Fibroblast of lung (primary cell): ENCODE measurements at regions not wholly inside any gene's neighbourhood (a gene's known extent, or its start where the extent isn't known, plus 50 kb on each side); places are given as distances from the start of the nearest gene placed in this dataset.
A peak's percentile ranks its signal among the peaks of the same experiment; 100 is the strongest.

Experiments used
- DNase-seq, 2 donors: peaks; one replicate each; pipeline versions ENCODE4 v3.0.0 to v3.0.0-alpha.2; 2010; ENCODE audit warnings: low read depth in 2 of 2
- H2AFZ ChIP-seq: 2 replicates; pipeline ENCODE4 v1.5.1; 2012; ENCODE audit warnings: low read length, control low read depth, inconsistent platforms
- H3K27ac ChIP-seq: 2 replicates; pipeline ENCODE4 v1.5.1; 2011; ENCODE audit warnings: low read length, control low read depth; ENCODE audit not compliant: insufficient read depth
- H3K27me3 ChIP-seq: 2 replicates; pipeline ENCODE4 v1.5.1; 2011; ENCODE audit warnings: mild to moderate bottlenecking, low read length; ENCODE audit not compliant: control insufficient read depth, insufficient read depth
- H3K36me3 ChIP-seq: 2 replicates; pipeline ENCODE4 v1.5.1; 2011; ENCODE audit warnings: low read length; ENCODE audit not compliant: control insufficient read depth, insufficient read depth
- H3K4me1 ChIP-seq: 2 replicates; pipeline ENCODE4 v1.5.1; 2011; ENCODE audit warnings: low read length; ENCODE audit not compliant: control insufficient read depth, insufficient read depth; ENCODE audit errors: extremely low read depth
- H3K4me2 ChIP-seq: 2 replicates; pipeline ENCODE4 v1.5.1; 2011; ENCODE audit warnings: low read length, control low read depth; ENCODE audit not compliant: insufficient read depth; ENCODE audit errors: extremely low read depth
- H3K4me3 ChIP-seq, 4 experiments: fragments of 200-600 bp in 1 of 4; sonication (generic) in 1 of 4; replicated peaks in 1 of 4; 2 replicates each; pipeline ENCODE4 v1.5.1; 2011 to 2016; ENCODE audit warnings: low read length in 4 of 4, low read depth in 3 of 4, mild to moderate bottlenecking in 3 of 4, control low read depth in 2 of 4, inconsistent platforms in 1 of 4, mixed read lengths in 1 of 4; ENCODE audit not compliant: insufficient read depth in 1 of 4; ENCODE audit errors: control extremely low read depth in 1 of 4
- H3K79me2 ChIP-seq: 2 replicates; pipeline ENCODE4 v1.5.1; 2012; ENCODE audit warnings: mild to moderate bottlenecking, low read length, inconsistent platforms; ENCODE audit not compliant: control insufficient read depth, insufficient read depth
- H3K9ac ChIP-seq: 2 replicates; pipeline ENCODE4 v1.5.1; 2011; ENCODE audit warnings: mild to moderate bottlenecking, low read length, control low read depth; ENCODE audit not compliant: insufficient read depth
- H3K9me3 ChIP-seq: 2 replicates; pipeline ENCODE4 v1.5.1; 2012; ENCODE audit warnings: low read depth, low read length; ENCODE audit not compliant: control insufficient read depth, insufficient read depth
- H4K20me1 ChIP-seq: 2 replicates; pipeline ENCODE4 v1.5.1; 2011; ENCODE audit warnings: low read length; ENCODE audit not compliant: control insufficient read depth, insufficient read depth; ENCODE audit errors: extremely low read depth
- CTCF ChIP-seq, 2 donors: IDR thresholded peaks in 1 of 2; conservative IDR thresholded peaks in 1 of 2; 1 replicate in 1 of 2; 2 replicates in 1 of 2; pipeline ENCODE4 v1.5.1; 2011 to 2012; ENCODE audit warnings: low read length in 2 of 2, control low read depth in 1 of 2, inconsistent platforms in 1 of 2, low read depth in 1 of 2, mild to moderate bottlenecking in 1 of 2
- EZH2 ChIP-seq: IDR thresholded peaks from 2 replicates; pipeline ENCODE4 v1.5.1; 2012; ENCODE audit warnings: low read length, control low read depth, mild to moderate bottlenecking; ENCODE audit errors: missing control alignments

DNA sequence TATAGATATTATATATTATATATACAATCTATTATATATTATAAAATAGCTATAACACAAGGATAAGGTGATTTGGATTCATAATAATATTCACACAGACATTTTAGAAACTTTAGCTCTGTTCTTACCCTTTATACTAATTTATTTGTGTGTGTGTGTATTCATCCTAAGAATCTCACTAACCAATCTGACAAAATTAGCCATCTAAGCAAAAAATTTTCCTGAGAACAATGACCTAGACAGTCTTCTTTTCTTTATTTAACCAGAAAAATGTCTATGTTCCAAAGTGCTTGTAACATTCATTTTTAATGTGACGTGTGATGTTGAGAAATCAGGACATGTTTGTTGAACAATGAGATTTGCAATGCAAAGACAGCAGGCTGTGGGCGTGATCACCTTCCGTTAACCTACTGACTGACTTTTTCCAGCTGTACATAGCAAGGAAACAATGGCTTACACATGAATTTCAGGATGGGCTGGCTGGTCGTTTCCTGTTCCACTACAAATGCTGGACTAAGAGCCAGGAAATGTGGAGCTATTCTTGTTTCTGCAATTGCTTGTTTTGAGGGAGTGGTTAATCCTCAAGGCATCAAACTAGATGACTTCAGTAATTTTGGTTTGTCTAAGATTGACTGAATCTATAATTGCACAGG is 634.6 kb upstream of the ARGLU1 start:
- no peak overlapping the region for H3K4me2 ChIP-seq
- H3K36me3 ChIP-seq: no peaks in the 10 kb centered on the region
- no peak overlapping the region for H3K4me3 ChIP-seq
- H3K4me1 ChIP-seq: no peaks in the 10 kb centered on the region
- DNase-seq: peak; percentile 56 to 65
- TF ChIP-seq CTCF (conservative IDR thresholded peaks at IDR 0.05 in 1 of 2, IDR thresholded peaks at IDR 0.05 in 1 of 2; ENCODE audit: low read depth in 1 of 2, low read length in 2 of 2) (no peak), EZH2 (no peak)
- no peaks in the 10 kb centered on the region for H3K79me2 ChIP-seq
- no peaks in the 10 kb centered on the region for H4K20me1 ChIP-seq
- H3K9ac ChIP-seq: no peak overlapping the region
- no peak overlapping the region for H3K27ac ChIP-seq
- H3K9me3 ChIP-seq: no peaks in the 10 kb centered on the region
- H3K27me3 ChIP-seq: no peaks in the 10 kb centered on the region
- no peak overlapping the region for H2AFZ ChIP-seq

DNA sequence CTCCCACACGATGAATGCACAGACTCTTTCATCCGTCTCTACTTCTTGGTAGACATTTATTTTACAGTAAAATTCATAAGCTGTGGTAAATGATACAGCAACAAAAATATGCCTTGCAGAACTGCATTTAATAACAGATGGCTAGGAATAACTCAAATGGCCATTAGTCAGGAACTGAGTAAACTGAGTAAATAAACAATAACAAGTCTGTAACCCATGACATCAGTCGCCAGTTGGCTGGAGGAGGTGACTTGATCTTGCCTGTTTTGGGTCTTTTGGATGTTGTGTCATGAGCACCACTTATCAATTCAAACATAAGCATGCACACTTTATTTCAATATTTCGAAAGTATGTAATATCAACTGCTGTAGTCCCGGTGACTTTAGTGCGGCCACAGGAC is 632.6 kb upstream of the ARGLU1 start:
- Histone ChIP-seq H3K79me2 (no peaks in the 10 kb centered on the region), H3K27ac (no peak overlapping the region), H3K9me3 (no peaks in the 10 kb centered on the region), H3K4me1 (no peaks in the 10 kb centered on the region), H3K4me2 (no peak overlapping the region), H3K9ac (no peak overlapping the region), H3K4me3 (no peak overlapping the region), H3K27me3 (no peaks in the 10 kb centered on the region), H3K36me3 (no peaks in the 10 kb centered on the region), H4K20me1 (no peaks in the 10 kb centered on the region), H2AFZ (no peak overlapping the region)
- DNase-seq: no peak
- no peak for TF ChIP-seq CTCF (conservative IDR thresholded peaks at IDR 0.05 in 1 of 2, IDR thresholded peaks at IDR 0.05 in 1 of 2; ENCODE audit: low read depth in 1 of 2, low read length in 2 of 2)
- no peak for TF ChIP-seq EZH2

GRCh38 chr13:107192289-107192688 is 624.4 kb upstream of the ARGLU1 start:
- Histone ChIP-seq H3K27ac (no peak overlapping the region), H3K4me3 (no peak overlapping the region), H3K4me1 (no peaks in the 10 kb centered on the region), H3K9ac (no peak overlapping the region), H3K27me3 (no peaks in the 10 kb centered on the region), H3K79me2 (no peaks in the 10 kb centered on the region), H3K4me2 (no peak overlapping the region), H2AFZ (no peak overlapping the region), H4K20me1 (no peaks in the 10 kb centered on the region), H3K9me3 (no peaks in the 10 kb centered on the region), H3K36me3 (no peaks in the 10 kb centered on the region)
- TF ChIP-seq EZH2: no peak
- TF ChIP-seq CTCF (conservative IDR thresholded peaks at IDR 0.05 in 1 of 2, IDR thresholded peaks at IDR 0.05 in 1 of 2; ENCODE audit: low read depth in 1 of 2, low read length in 2 of 2): no peak
- peak in 1 of 2 donors; percentile 60 for DNase-seq
